ENCODE measurements at regions not wholly inside any gene's neighbourhood (a gene's known extent, or its start where the extent isn't known, plus 50 kb on each side); places are given as distances from the start of the nearest gene placed in this dataset.

DNA sequence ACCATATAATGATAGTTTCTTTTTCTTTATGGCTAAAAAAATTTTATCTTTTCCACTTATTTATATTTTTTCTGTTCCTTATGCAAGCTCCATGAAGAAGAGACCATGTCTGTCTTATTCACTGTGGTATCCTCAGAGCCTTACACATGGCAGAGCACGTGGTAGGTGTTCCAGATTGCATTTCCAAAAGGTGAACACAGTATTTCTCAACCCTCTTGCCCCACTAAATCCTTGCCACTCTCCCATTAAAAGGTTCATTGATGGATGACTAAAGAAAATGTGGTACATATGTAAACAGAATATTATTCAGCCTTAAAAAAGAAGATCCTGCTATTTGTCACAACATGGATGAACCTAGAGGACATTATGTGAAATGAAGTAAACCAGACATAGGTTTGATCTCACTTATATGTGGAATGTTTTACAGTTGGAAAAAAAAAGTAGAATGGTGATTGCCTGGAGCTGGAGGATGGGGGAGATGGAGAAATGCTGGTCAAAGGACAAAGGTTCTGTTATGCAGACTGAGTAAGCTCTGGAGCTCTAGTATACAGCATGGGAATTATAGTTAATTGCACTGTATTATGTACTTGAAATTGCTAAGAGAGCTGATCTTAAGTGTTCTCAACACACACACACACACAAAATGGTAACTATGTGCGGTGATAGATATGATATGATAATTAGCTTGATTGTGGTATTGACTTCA is 266.7 kb downstream of the CNTN3 start:
- Histone ChIP-seq H3K9ac (ENCODE audit: low read depth in 1 of 2, low read length in 2 of 2) (no peak overlapping the region), H3K27ac (ENCODE audit: low read depth in 1 of 2, low read length in 2 of 2) (no peak overlapping the region), H3K4me1 (ENCODE audit: control insufficient read depth in 4 of 4, insufficient read depth in 4 of 4, low read length in 3 of 4) (peaks cover 6 to 39% (median 25%) of the 10 kb centered on the region in 4 donors), H3K36me3 (ENCODE audit: control insufficient read depth in 4 of 4, insufficient read depth in 3 of 4, low read depth in 1 of 4, low read length in 3 of 4) (no peaks in the 10 kb centered on the region), H3K27me3 (ENCODE audit: control insufficient read depth in 4 of 4, insufficient read depth in 4 of 4, low read length in 3 of 4) (no peaks in the 10 kb centered on the region), H3K4me3 (ENCODE audit: low read depth in 1 of 3, low read length in 3 of 3) (no peak overlapping the region), H3K9me3 (ENCODE audit: control insufficient read depth in 4 of 4, low read length in 3 of 4) (no peaks in the 10 kb centered on the region)
- WGBS: 58% methylated on average over 2 of the region's 2 CpGs
- TF ChIP-seq HNF4G (IDR thresholded peaks at IDR 0.05): peak; percentile 39
- no peak for TF ChIP-seq FOXA1 (IDR thresholded peaks at IDR 0.05)
- TF ChIP-seq RAD21 (IDR thresholded peaks at IDR 0.05): peak in 1 of 2 donors; percentile 11
- TF ChIP-seq, protein P1, sequence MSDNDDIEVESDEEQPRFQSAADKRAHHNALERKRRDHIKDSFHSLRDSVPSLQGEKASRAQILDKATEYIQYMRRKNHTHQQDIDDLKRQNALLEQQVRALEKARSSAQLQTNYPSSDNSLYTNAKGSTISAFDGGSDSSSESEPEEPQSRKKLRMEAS (IDR thresholded peaks at IDR 0.05): peak; percentile 59
- TF ChIP-seq RXRA (IDR thresholded peaks at IDR 0.05): peak in 1 of 2 donors; percentile 58
- TF ChIP-seq, protein P2, sequence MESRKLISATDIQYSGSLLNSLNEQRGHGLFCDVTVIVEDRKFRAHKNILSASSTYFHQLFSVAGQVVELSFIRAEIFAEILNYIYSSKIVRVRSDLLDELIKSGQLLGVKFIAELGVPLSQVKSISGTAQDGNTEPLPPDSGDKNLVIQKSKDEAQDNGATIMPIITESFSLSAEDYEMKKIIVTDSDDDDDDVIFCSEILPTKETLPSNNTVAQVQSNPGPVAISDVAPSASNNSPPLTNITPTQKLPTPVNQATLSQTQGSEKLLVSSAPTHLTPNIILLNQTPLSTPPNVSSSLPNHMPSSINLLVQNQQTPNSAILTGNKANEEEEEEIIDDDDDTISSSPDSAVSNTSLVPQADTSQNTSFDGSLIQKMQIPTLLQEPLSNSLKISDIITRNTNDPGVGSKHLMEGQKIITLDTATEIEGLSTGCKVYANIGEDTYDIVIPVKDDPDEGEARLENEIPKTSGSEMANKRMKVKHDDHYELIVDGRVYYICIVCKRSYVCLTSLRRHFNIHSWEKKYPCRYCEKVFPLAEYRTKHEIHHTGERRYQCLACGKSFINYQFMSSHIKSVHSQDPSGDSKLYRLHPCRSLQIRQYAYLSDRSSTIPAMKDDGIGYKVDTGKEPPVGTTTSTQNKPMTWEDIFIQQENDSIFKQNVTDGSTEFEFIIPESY (IDR thresholded peaks at IDR 0.05): peak; percentile 46
- TF ChIP-seq, protein P3, sequence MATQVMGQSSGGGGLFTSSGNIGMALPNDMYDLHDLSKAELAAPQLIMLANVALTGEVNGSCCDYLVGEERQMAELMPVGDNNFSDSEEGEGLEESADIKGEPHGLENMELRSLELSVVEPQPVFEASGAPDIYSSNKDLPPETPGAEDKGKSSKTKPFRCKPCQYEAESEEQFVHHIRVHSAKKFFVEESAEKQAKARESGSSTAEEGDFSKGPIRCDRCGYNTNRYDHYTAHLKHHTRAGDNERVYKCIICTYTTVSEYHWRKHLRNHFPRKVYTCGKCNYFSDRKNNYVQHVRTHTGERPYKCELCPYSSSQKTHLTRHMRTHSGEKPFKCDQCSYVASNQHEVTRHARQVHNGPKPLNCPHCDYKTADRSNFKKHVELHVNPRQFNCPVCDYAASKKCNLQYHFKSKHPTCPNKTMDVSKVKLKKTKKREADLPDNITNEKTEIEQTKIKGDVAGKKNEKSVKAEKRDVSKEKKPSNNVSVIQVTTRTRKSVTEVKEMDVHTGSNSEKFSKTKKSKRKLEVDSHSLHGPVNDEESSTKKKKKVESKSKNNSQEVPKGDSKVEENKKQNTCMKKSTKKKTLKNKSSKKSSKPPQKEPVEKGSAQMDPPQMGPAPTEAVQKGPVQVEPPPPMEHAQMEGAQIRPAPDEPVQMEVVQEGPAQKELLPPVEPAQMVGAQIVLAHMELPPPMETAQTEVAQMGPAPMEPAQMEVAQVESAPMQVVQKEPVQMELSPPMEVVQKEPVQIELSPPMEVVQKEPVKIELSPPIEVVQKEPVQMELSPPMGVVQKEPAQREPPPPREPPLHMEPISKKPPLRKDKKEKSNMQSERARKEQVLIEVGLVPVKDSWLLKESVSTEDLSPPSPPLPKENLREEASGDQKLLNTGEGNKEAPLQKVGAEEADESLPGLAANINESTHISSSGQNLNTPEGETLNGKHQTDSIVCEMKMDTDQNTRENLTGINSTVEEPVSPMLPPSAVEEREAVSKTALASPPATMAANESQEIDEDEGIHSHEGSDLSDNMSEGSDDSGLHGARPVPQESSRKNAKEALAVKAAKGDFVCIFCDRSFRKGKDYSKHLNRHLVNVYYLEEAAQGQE (IDR thresholded peaks at IDR 0.05): no peak
- TF ChIP-seq EGR1 (IDR thresholded peaks at IDR 0.05; ENCODE audit: low read depth in 2 of 2): no peak
- peak; percentile 80 to 82 for TF ChIP-seq HNF4A (conservative IDR thresholded peaks at IDR 0.05)
- TF ChIP-seq YY1 (IDR thresholded peaks at IDR 0.05): peak; percentile 45
- peak; percentile 74 for TF ChIP-seq SP1 (IDR thresholded peaks at IDR 0.05)
- TF ChIP-seq JUND (IDR thresholded peaks at IDR 0.05): peak; percentile 28 to 46
- no peak for DNase-seq (ENCODE audit: low spot score)

DNA sequence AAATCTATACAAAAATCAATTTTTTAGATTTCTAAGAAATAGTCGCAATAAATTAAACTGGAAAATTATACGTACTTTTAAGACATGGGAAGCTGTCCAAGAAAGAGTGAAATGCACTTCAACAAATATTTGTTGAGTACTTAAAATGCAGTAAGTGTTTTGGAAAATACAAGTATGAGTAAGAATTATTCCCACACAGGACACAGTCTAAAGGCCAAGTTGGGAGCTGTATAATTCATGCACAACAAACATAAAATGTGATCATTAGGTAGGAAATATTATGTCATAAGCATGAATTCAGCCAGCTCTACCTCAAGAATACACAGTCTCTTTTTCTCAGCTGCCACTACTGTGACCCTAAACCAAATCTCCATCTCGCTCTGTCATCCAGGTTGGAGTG is 267.6 kb downstream of the CNTN3 start:
- no peaks in the 10 kb centered on the region for H3K9me3 ChIP-seq (ENCODE audit: control insufficient read depth in 4 of 4, low read length in 3 of 4)
- TF ChIP-seq NR2F2 (IDR thresholded peaks at IDR 0.05) (no peak), HNF4G (IDR thresholded peaks at IDR 0.05) (no peak), HNF4A (conservative IDR thresholded peaks at IDR 0.05) (no peak), FOXA1 (IDR thresholded peaks at IDR 0.05) (no peak), EGR1 (IDR thresholded peaks at IDR 0.05; ENCODE audit: low read depth in 2 of 2) (no peak), FOXA2 (IDR thresholded peaks at IDR 0.05) (no peak), SP1 (IDR thresholded peaks at IDR 0.05) (no peak), TAF1 (conservative IDR thresholded peaks at IDR 0.05) (no peak)
- TF ChIP-seq, protein P3 (IDR thresholded peaks at IDR 0.05): no peak
- TF ChIP-seq, protein P4, sequence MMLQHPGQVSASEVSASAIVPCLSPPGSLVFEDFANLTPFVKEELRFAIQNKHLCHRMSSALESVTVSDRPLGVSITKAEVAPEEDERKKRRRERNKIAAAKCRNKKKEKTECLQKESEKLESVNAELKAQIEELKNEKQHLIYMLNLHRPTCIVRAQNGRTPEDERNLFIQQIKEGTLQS (IDR thresholded peaks at IDR 0.05): no peak
- TF ChIP-seq, protein P2 (IDR thresholded peaks at IDR 0.05): no peak
- no peak overlapping the region for H3K27ac ChIP-seq (ENCODE audit: low read depth in 1 of 2, low read length in 2 of 2)
- no peak overlapping the region for H3K9ac ChIP-seq (ENCODE audit: low read depth in 1 of 2, low read length in 2 of 2)
- no peaks in the 10 kb centered on the region for H3K36me3 ChIP-seq (ENCODE audit: control insufficient read depth in 4 of 4, insufficient read depth in 3 of 4, low read depth in 1 of 4, low read length in 3 of 4)
- DNase-seq (ENCODE audit: low spot score): no peak
- H3K27me3 ChIP-seq (ENCODE audit: control insufficient read depth in 4 of 4, insufficient read depth in 4 of 4, low read length in 3 of 4): no peaks in the 10 kb centered on the region
- H3K4me3 ChIP-seq (ENCODE audit: low read depth in 1 of 3, low read length in 3 of 3): no peak overlapping the region
- WGBS: 66% methylated on average over 3 of the region's 3 CpGs
- H3K4me1 ChIP-seq (ENCODE audit: control insufficient read depth in 4 of 4, insufficient read depth in 4 of 4, low read length in 3 of 4): peaks cover 6 to 39% (median 25%) of the 10 kb centered on the region in 4 donors
